GM12875 (cell line): ENCODE measurements at regions not wholly inside any gene's neighbourhood (a gene's known extent, or its start where the extent isn't known, plus 50 kb on each side); places are given as distances from the start of the nearest gene placed in this dataset.

Experiments used
- H3K4me3 ChIP-seq: one replicate; pipeline ENCODE4 v1.5.1; 2011; ENCODE audit warnings: low read depth, low read length, control low read depth
- TF ChIP-seq, protein P1 (sequence below): IDR thresholded peaks from 2 replicates; pipeline ENCODE4 v1.5.1; 2011; ENCODE audit warnings: low read depth, mild to moderate bottlenecking, control low read depth, inconsistent platforms, low read length, moderate library complexity, borderline replicate concordance; ENCODE audit not compliant: insufficient read depth

DNA sequence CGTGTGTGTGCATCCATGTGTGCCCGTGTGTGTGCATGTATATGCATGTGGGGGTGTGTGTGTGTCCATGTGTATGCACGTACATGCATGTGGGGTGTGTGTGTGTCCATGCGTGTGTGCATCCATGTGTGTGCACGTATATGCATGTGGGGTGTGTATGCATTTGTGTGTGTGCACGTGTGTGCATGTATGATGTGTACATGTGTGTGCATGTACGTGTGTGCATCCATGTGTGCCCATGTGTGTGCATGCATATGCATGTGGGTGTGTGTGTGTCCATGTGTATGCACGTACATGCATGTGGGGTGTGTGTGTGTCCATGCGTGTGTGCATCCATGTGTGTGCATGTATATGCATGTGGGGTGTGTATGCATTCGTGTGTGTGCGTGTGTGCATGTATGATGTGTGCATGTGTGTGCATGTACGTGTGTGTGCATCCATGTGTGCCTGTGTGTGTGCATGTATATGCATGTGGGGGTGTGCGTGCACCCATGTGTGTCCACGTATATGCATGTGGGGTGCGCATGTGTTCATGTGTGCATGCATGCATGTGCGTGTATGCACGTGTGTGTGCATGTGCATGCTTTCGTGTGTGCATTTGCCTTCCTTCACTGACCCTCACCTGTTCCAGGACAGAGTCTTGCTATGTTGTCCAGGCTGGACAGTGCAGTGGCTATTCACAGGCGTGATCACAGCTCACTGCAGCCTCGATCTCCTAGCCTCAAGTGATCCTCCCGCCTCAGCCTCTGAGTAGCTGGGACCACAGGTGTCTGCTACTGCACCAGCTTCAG, 129.6 kb upstream of the TNRC6C start:
- TF ChIP-seq, protein P1, sequence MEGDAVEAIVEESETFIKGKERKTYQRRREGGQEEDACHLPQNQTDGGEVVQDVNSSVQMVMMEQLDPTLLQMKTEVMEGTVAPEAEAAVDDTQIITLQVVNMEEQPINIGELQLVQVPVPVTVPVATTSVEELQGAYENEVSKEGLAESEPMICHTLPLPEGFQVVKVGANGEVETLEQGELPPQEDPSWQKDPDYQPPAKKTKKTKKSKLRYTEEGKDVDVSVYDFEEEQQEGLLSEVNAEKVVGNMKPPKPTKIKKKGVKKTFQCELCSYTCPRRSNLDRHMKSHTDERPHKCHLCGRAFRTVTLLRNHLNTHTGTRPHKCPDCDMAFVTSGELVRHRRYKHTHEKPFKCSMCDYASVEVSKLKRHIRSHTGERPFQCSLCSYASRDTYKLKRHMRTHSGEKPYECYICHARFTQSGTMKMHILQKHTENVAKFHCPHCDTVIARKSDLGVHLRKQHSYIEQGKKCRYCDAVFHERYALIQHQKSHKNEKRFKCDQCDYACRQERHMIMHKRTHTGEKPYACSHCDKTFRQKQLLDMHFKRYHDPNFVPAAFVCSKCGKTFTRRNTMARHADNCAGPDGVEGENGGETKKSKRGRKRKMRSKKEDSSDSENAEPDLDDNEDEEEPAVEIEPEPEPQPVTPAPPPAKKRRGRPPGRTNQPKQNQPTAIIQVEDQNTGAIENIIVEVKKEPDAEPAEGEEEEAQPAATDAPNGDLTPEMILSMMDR, result no peak
- H3K4me3 ChIP-seq, result no peak overlapping the region

DNA sequence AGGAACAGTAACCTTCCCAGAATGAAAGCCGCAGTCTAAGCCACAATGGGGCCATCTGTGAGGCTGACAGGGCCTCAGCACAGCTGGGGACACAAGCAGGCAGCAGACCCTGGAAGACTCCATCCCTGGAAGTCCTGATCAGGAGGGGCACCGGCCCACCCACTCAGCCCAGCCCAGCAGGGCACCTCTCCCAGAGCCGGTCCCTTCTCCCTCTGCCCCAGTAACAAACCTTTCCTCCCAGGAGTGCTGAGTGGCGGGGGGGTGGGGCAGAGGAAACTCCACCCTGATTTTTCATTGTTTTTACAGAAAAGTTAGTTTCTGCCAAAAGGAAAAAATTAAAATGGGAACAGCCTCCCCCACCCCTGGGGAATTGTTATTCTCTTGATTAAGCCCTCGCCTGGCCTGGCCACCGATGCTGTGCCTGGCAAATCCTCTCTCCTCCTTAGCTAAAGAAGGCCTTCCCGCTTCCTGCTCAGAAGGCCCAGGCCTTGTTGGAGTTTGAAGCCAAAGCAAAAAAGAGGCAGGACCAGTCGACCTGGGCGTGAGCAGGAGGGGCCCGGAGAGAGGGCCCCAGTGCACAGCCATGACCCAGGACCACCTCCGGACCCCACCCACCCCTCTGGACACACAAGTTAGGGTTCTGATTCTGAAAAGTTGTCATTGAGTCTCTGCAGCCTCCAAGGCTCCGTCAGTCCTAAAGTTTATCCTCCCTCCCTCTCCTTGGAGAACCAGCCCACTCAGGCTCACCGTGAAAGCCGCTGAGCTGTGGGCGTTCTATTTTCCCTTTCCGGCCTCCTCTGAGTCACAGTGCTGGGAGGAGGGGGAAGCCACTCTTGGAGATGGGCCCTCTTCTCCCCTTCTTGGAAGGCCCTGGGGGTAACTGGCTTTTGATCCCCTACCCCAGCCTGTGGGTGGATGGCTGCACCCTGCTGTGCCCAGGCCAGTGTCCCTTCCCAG, 128.4 kb upstream of the TNRC6C start:
- no peak overlapping the region for H3K4me3 ChIP-seq
- TF ChIP-seq, protein P1, result no peak

DNA sequence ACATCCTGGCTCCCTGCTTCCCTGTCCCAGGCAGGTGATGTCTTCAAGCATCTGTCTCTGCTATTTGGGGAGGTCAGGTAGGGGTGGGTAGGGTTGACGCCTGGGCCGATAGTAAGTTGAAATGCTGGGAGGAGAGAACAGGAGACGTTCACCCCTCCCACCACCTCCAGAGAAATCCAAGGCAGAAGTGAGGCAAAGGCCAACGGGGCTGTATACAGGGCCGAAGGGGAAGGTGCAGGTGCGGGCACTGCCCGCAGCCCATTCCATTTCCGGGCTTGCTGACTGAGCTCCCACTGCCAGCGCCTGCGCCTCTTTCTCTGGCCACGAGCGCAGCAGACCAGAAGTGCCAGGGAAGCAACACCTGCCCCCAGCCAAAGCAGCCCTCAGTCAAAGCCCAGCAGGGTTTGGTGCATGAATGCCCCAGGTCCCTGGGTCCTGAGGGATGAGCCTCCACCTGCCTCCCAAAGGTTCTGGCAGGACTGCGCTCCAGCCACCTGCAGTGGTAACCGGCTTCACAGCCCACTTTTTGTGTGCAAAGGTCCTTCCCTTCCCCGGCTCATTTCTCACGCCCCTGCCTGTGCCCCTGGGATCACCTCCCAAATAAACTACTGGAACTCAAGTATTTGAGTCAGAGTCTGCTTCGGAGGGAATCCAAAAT, 127.6 kb upstream of the TNRC6C start:
- TF ChIP-seq, protein P1, result no peak
- no peak overlapping the region for H3K4me3 ChIP-seq

DNA sequence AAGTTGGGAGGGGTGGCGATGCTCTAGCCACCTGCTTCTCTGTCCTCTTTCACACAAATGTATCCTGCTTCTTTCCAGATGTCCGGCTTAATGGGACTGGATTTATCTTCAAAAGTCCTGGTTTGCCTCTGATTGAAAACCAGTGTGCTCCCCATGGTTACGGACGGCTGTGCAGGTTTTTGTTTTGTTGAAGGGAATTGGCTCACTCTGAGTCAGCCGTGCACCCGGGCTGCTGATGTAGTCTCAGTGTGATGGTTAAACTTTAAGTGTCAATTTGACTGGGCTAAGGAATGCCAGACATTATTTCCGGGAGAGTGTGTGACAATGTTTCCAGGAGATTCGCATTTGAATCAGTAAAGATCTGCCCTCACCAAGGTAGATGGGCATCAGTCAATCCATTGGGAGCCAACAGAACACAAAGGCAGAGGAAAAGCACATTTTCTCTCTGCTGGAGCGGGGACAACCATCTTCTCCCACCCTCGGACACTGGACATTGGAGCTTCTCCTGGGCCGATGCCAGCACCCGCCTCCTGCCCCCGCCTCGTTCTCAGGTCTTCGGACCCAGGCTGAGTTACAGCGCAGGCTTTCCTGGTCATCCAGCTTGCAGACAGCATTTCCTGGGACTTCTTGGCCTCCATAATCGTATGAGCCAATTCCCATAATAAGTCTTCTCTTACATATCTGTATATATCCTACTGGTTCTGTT, 126.9 kb upstream of the TNRC6C start:
- TF ChIP-seq, protein P1, result no peak
- no peak overlapping the region for H3K4me3 ChIP-seq

DNA sequence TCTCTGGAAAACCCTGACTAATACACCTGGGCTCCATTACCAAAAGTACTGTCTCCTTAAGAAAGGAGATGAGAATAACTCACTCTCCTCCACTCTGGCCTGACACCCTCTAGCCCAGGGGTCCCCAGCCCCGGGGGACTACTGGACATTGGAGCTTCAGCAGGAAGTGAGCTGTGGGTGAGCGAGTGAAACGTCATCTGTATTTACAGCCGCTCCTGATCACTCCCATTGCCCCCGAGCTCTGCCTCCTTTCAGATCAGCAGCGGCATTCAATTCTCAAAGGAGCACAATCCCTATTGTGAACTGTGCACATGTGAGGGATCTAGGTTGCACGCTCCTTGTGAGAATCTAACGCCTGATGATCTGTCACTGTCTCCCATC, 126.3 kb upstream of the TNRC6C start:
- TF ChIP-seq, protein P1, result no peak
- no peak overlapping the region for H3K4me3 ChIP-seq

DNA sequence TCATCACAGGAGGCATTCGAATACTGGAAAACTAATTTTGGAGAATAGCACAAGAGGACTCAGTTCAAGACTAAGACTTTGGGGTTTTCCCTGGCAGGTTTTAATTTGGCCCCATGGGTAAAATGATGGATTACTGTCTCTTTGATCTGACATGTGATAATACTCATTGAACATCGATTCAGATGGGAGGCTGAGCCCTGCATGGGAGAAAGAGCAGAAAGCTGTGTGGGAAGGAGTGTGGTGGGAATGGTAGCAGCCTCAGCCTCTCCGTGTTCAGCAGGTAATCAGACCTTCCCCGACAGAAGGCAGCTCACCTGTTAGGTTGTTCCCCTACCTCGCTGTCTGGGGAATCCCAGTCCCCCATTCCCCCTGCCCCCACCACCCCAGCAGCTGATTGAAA, 124.7 kb upstream of the TNRC6C start:
- no peak overlapping the region for H3K4me3 ChIP-seq
- TF ChIP-seq, protein P1, result no peak
